SIG-M5 treated with dmso at 0.1 percent for 504 hours (cell line): ENCODE measurements at regions not wholly inside any gene's neighbourhood (a gene's known extent, or its start where the extent isn't known, plus 50 kb on each side); places are given as distances from the start of the nearest gene placed in this dataset.
"Not testable (repeated sequence)": the region's sequence is repeated elsewhere in the genome, so short reads cannot be mapped to it uniquely, and the experiment has no call there.

Source experiments
- DNase-seq: peaks from one replicate; lab custom pipeline; 2025; ENCODE audit not compliant: unreplicated experiment; lab: John Stamatoyannopoulos, UW

DNA sequence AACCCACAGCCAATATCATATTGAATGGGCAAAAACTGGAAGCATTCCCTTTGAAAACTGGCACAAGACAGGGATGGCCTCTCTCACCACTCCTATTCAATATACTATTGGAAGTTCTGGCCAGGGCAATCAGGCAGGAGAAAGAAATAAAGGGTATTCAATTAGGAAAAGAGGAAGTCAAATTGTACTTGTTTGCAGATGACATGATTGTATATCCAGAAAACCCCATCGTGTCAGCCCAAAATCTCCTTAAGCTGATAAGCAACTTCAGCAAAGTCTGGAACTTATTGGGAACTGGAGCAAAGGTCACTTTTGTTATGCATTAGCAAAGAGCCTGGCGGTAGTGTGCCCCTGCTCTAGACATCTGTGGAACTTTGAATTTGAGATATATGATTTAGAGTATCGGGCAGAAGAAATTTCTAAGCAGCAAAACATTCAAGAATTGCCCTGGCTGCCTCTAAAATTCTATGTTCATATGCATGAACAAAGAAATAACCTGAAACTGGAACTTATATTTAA is 53.4 kb upstream of the PSMA1 start:
- DNase-seq = not testable (repeated sequence)

DNA sequence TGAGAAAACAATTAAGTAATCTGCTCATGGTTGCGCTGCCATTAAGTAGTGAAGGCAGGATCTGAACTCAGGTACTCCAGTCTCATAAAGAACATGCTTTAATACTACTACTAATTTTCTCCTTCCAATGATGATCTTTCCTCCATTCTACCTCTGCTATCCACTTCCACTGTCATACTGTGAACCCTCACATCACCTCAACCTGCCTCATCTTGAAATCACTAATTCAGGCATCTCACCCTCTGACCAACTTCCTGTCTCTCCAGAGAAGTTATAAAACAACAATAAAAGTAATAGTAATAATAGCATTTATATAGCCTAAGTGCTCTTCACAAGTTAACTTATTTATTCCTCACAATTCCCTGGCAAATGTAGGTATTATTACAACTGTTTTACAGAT is 57.1 kb upstream of the PSMA1 start:
- no peak for DNase-seq

DNA sequence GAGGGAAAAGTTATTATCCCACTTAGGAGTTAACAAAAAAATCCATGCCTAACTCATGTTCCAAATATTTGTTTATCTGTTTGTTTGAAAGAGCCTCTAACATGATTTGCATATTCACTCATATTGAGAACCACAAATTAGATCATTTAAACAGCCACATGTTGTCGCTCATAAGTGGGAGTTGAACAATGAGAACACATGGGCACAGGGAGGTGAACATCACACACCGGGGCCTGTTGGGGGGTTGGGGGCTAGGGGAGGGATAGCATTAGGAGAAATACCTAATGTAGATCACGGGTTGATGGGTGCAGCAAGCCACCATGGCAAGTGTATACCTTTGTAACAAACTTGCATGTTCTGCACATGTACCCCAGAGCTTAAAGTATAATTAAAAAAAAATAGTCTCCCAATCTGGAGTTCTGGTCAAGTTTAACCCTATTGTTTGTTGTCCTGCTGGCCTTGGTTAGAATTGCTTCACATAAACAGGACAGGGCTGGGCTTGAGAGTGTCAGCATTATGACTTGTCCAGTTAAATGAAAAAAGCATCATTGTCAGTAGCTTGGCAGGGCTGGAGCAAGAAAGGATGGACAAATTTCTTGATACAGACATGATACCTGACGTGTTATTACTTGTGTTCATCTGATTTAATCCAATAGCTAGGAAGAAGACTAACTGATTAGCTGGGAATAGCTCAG is 57.8 kb upstream of the PSMA1 start:
- DNase-seq = no peak

DNA sequence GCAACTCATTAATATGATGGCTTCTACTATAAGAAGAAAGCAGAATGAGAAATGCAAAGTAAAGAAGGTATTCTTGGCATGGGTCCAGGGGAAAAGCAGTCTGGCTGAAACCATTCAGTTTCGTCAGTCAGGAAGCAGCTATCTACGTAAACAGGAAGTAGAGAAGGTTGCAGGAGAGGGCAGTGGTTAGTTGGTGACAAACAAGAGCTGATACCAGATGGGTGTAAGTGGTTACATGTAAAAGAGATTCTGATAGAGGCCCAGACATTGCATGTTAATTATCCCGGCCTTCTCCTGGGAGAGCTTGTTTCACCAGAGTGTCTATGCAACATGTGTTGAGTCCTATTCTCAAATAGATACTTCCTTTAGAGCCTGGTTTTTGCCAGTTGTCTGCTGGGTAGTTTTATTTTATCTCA is 58.4 kb upstream of the PSMA1 start:
- DNase-seq = peak; percentile 86

DNA sequence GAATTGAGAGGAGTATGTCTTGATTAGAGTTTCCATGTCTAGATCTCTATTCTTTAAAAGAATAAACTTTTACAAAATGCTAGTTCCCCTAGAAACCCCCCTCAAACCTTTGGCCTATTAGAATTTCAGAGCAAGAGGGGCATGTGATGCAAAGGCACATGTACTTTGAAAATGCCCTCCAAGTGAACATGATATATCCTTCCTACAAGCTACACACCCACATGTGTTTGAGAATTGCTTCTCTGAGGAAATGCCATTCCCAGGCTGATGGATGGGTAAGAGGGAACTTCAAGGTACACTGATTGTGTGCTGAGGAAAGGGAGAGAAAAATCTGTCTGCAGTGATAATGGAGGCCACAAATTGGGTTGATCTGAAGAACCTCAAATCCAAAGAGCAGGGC is 59.5 kb upstream of the PSMA1 start:
- DNase-seq = no peak

DNA sequence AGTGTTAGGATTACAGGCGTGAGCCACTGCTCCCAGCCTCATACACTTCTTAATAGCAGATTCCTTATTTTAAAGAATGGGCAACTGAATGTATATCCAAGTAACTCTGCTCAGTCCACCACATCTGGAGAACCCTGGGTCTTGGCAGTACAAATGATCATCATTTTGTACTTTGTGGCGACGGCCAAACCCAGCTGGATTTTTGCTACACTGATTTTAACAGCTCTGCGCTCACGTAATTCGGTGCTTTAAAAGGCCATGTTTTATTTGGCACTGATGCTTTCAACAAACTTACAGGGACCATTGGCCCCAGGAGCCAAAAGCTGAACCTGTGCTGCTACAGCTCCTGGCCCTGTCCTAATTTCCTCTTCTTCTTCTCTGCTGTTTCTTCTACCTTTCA is 60.8 kb upstream of the PDE3B start:
- DNase-seq = no peak

DNA sequence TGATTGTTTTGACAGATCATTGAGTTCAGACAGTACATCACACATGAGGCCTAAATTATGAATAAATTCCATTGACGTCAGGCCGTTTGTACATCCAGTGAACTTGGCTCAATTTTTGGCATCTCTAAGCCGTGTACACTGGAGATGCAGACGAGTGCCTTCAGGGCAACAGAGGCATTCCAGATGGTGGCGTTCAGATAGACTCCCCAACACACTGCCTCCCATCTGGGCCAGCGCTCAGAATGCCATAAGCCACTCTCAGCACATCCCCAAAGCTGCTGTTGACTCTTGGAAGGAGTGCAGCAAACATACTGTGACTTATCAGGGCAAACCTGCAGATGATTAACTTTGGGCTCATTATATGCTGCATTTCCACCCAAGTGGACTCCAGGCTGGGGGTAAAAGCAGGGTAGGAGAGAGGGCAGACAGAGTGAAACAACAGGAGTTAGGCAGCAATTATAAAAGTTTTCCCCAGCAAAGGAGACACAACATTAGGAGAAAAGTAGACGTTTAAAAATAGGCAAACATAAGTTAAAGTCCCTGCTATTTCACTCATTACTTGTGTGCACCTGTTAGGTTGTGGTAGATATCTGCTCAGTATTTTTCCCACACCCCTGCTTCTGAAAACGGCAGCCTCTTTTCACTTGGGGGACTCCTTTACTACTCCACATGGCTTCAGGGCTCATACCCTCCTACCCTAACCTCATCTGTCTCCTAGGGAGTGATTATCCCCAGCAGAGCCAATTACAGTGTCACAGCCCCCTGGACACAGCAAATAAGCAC is 60.2 kb upstream of the PDE3B start:
- no peak for DNase-seq

DNA sequence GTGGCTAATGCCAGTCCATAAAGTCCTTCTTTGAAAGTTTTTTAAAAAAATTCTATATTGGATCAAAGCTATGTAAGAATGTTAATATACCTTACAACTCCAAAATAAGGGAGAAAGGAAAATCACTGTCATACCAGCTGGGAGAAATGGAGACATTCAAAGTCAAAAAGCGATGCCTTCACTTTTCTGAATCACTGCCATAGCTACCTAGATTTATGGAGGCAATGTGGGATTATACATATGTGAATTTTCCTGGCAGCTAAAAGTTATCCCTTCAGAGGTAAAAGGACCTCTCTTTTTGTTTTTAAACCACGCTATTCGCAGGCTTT is 59.6 kb upstream of the PDE3B start:
- no peak for DNase-seq

DNA sequence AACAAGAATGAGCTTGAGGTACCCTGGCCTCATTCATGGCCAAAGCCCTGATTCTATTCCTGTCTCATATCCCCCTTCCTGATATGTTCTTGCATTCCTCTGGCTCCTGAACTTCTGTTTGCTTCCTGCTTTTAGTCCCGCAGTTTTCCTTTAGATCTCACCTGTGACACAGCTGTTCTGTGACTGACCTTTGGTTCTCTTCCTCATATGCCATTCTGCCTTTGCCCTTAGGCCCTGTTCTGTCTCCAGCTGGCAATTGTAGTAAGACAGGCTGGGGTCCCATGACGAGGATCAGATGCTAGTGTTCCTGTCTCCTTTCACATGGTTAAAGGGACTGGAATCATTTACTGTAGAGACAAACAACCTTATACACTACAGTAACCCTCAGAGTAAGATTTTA is 59.0 kb upstream of the PDE3B start:
- no peak for DNase-seq

DNA sequence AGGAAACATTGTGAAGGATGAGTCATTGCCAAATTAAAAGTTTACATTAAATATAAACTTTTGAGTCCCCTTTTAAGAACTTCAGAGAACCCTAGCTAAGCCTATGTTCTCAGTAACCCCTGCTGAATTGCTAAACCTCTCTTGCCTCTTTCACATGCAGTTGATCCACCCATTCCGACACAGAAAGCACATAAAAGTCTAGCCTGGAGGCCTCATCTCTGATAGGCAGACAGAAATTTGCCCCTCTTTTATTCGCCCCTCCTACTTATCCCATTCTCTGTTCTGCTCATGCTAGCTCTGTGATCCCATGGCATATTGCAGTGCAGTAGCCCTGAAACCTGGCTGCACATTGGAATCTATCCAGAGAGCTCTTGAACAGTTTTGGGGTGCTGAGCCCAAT is 58.2 kb upstream of the PDE3B start:
- DNase-seq = no peak

DNA sequence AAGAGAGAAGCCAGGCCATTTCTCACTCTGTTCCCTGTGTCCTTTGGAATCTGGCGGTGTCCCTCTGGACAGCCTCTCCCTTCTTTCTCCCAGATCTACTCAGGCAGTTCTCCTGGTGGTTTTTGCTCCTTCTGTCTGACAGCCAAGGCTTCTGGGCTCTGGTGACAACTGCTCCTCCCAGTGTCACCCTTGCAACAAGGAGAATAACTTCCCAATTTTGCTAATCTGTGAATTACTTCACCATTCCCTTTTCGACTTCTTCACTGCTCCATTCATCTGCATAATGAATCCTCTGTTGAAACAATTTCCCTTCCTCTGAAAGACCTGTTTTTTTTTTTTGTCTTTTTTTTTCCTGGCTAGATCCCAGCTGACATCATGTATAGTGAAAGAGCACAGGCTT is 56.3 kb upstream of the PDE3B start:
- peak; percentile 19 for DNase-seq

DNA sequence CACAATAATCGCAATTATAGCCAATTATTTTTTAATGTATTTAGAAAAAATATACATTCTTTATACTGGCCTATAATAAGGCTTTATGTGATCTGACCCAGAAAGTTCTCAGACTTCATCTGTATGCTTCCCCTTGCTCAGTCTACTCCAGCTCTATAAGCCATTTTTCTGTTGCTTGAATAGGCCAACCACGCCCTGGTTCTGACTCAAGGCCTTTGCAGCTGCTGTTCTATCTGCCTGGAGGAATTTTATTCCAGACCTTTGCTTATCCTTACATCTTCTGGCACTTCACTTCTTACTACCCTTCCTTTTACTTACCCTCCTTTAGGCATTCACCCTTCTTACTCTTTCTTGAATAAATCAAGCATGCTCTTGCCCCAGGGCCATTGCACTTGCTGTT is 54.9 kb upstream of the PDE3B start:
- DNase-seq = no peak

DNA sequence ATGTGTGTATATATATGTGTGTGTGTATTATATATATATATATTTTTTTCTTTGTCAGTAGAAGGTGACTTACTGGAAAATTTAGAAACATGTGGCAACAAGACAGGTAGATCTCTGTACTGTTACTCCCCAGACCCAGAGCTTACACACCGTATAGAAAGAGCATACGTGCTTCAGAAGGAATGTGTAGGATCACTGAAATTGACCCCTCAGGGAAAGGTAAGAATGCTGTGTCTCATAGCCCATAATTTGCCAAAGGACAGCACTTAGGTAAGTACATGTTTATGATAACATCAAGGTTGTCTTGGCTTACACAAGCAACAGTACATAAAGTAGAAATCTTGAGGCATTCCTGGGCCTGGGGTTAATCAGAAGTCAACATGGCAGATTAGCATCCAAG is 54.2 kb upstream of the PDE3B start:
- DNase-seq = no peak

DNA sequence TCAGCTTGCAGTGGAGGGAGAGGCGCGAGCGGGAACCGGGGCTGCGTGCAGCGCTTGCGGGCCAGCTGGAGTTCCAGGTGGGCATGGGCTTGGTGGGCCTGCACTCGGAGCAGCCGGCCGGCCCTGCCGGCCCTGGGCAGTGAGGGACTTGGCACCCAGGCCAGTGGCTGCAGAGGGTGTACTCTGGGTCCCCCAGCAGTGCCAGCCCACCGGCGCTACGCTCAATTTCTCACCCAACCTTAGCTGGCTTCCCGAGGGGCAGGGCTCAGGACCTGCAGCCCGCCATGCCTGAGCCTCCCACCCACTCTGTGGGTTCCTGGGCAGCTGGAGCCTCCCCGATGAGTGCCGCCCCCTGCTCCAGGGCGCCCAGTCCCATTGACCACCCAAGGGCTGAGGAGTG is 52.6 kb upstream of the PDE3B start:
- not testable (repeated sequence) for DNase-seq

DNA sequence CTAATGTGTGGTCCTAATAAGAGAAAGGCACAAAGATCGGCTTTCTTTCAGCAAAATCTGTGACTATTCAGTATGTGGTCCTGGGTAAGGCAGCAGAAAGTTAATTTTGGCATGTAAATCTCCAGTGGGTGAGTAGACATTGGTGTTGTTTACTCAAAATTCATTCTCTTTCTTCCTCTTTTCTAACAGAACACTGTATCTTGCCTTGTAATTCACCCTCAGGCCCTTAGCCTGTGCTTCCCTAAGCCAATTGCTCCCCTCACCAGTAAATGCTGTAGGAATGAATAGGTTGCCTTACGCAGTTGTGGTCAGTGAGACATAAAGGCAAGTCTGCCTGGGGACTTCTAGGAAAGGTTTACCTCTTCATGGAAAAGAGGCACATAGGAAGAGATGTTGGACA is 49.9 kb upstream of the PDE3B start:
- no peak for DNase-seq
